ENCODE measurements at regions not wholly inside any gene's neighbourhood (a gene's known extent, or its start where the extent isn't known, plus 50 kb on each side); places are given as distances from the start of the nearest gene placed in this dataset.

DNA sequence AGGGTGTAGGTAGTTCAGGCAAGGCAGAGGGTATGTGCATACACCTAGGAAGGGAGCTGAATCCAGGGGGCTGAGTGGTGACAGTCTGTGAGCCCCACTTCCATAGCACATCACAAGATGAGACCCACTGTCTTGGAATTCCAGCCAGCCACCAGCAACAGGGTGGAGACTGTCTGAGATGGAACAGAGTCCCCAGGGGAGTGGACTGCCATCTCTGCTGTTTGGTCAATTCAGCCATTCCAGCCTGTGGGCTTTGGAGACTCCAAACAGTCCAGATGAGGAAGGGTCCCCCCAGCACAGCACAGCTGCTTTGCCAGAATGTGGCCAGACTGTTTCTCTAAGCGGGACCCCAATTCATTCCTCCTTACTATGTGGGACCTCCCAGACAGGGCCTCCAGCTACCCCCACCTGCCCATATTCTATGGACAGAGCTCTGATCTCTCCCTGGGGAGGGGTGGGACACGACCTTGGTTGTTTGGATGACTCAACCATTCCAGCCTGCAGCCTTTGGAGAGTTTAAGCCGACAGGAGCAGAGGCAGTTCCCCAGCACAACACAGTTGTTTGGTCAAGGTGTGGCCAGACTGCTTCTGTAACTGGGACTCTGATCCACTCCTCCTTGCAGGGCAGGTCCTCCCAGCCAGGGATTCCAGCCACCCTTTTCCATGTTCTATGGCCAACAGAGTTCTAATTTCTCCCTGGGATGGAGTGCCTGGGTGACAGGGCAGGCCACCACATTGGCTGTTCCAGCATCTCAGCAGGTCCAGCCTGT lies 178.0 kb downstream of the RND3 start:
- Histone ChIP-seq H3K4me1 (ENCODE audit: insufficient read depth, low read length) (peaks cover 16% of the 10 kb centered on the region), H3K9ac (ENCODE audit: low read length) (no peak overlapping the region), H3K4me3 (ENCODE audit: low read length) (no peak overlapping the region), H3K36me3 (ENCODE audit: low read depth, low read length) (peaks cover under 1% of the 10 kb centered on the region; the same call in 1 of the 2 replicates), H3F3A (ENCODE audit: low read length, unreplicated experiment) (no peaks in the 10 kb centered on the region), H3K4me2 (ENCODE audit: low read length) (peak overlapping the region; percentile 42), H2AFZ (ENCODE audit: low read length) (peak overlapping the region; percentile 35; the same call in 1 of the 2 replicates), H3K27ac (ENCODE audit: low read length) (peak overlapping the region; percentile 24; the same call in 1 of the 2 replicates), H3K79me2 (ENCODE audit: low read length) (no peaks in the 10 kb centered on the region), H3K9me3 (ENCODE audit: low read length) (no peaks in the 10 kb centered on the region), H3K27me3 (ENCODE audit: low read length) (no peaks in the 10 kb centered on the region), H3K9me2 (replicated peaks; ENCODE audit: low read length) (0 out of 2 replicates have a peak, but pooled peaks cover 4% of the 10 kb centered on the region), H4K20me1 (ENCODE audit: low read length) (no peaks in the 10 kb centered on the region)
- intact Hi-C loops (cut with micrococcal nuclease) = no loop called here
- peak; percentile 82 for DNase-seq
- peak; percentile 100 for ATAC-seq
- CTCF ChIA-PET = no interaction called here
- POLR2A ChIA-PET (ENCODE audit: unreplicated experiment) = no interaction called here
- TF ChIP-seq, protein P1, sequence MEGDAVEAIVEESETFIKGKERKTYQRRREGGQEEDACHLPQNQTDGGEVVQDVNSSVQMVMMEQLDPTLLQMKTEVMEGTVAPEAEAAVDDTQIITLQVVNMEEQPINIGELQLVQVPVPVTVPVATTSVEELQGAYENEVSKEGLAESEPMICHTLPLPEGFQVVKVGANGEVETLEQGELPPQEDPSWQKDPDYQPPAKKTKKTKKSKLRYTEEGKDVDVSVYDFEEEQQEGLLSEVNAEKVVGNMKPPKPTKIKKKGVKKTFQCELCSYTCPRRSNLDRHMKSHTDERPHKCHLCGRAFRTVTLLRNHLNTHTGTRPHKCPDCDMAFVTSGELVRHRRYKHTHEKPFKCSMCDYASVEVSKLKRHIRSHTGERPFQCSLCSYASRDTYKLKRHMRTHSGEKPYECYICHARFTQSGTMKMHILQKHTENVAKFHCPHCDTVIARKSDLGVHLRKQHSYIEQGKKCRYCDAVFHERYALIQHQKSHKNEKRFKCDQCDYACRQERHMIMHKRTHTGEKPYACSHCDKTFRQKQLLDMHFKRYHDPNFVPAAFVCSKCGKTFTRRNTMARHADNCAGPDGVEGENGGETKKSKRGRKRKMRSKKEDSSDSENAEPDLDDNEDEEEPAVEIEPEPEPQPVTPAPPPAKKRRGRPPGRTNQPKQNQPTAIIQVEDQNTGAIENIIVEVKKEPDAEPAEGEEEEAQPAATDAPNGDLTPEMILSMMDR (conservative IDR thresholded peaks at IDR 0.05; ENCODE audit: low read depth, low read length) = no peak
- BruUV-seq (replicated peaks) = no TSS peak

- H3K4me1 ChIP-seq (ENCODE audit: insufficient read depth, low read length) = peaks cover 16% of the 10 kb centered on the region
- BruUV-seq (replicated peaks) = no TSS peak
- CTCF ChIA-PET = no interaction called here
Observed at GRCh38 chr2:150307258-150307657, 180.2 kb downstream of the RND3 start.

DNA sequence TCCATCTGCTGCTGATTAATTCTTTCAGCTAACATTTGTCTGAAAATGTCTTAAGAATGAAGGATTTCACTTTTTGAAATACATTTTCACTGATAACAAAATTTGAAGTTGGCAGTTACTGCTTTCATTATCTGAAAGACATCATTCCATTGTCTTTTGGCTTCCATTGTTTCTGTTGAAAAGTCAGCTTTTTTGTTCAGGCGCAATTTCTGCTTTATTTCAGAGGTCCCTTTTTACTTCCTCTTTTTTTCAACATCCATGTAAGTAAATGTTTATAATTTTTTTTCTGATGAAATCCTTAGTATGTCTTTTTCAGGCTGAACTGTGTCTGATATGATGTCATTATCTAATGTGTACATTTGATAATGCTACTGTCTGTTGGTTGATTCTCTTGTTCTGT lies 184.2 kb downstream of the RND3 start:
- H4K20me1 ChIP-seq (ENCODE audit: low read length) = no peaks in the 10 kb centered on the region
- no peak for DNase-seq
- TF ChIP-seq, protein P1 (conservative IDR thresholded peaks at IDR 0.05; ENCODE audit: low read depth, low read length) = no peak
- no peak for TF ChIP-seq EZH2phosphoT487 (IDR thresholded peaks at IDR 0.05; ENCODE audit: borderline replicate concordance, low read length)
- TF ChIP-seq EZH2 (IDR thresholded peaks at IDR 0.05; ENCODE audit: low read length, unreplicated experiment) = no peak
- CTCF ChIA-PET = no interaction called here
- H3K27me3 ChIP-seq (ENCODE audit: low read length) = no peaks in the 10 kb centered on the region
- no peaks in the 10 kb centered on the region for H3K4me1 ChIP-seq (ENCODE audit: insufficient read depth, low read length)
- no peaks in the 10 kb centered on the region for H3F3A ChIP-seq (ENCODE audit: low read length, unreplicated experiment)
- no peaks in the 10 kb centered on the region for H3K79me2 ChIP-seq (ENCODE audit: low read length)
- peaks cover 12% of the 10 kb centered on the region for H3K9me3 ChIP-seq (ENCODE audit: low read length)
- no TSS peak for BruUV-seq (replicated peaks)
- POLR2A ChIA-PET (ENCODE audit: unreplicated experiment) = no interaction called here
- no peak overlapping the region for H2AFZ ChIP-seq (ENCODE audit: low read length)
- no peaks in the 10 kb centered on the region for H3K9me2 ChIP-seq (replicated peaks; ENCODE audit: low read length)
- no peak overlapping the region for H3K4me2 ChIP-seq (ENCODE audit: low read length)
- H3K36me3 ChIP-seq (ENCODE audit: low read depth, low read length) = peaks cover 7% of the 10 kb centered on the region; the same call in 1 of the 2 replicates
- ATAC-seq = no peak
- intact Hi-C loops (cut with micrococcal nuclease) = no loop called here
- H3K9ac ChIP-seq (ENCODE audit: low read length) = no peak overlapping the region
- H3K27ac ChIP-seq (ENCODE audit: low read length) = no peak overlapping the region
- H3K4me3 ChIP-seq (ENCODE audit: low read length) = no peak overlapping the region

More at GRCh38 chr2:150307258-150307657, 180.2 kb downstream of the RND3 start:
- no peak overlapping the region for H3K4me2 ChIP-seq (ENCODE audit: low read length)
- ATAC-seq (no peak), DNase-seq (no peak)
- H3K9me3 ChIP-seq (ENCODE audit: low read length) = 0 out of 2 replicates have a peak, but pooled peaks cover 3% of the 10 kb centered on the region
- no peak overlapping the region for H3K9ac ChIP-seq (ENCODE audit: low read length)
- no peaks in the 10 kb centered on the region for H4K20me1 ChIP-seq (ENCODE audit: low read length)
- H3F3A ChIP-seq (ENCODE audit: low read length, unreplicated experiment) = no peaks in the 10 kb centered on the region
- 0 out of 2 replicates have a peak, but pooled peaks cover 4% of the 10 kb centered on the region for H3K9me2 ChIP-seq (replicated peaks; ENCODE audit: low read length)
- peaks cover 7% of the 10 kb centered on the region; the same call in 1 of the 2 replicates for H3K36me3 ChIP-seq (ENCODE audit: low read depth, low read length)
- POLR2A ChIA-PET (ENCODE audit: unreplicated experiment) = interaction anchor here (0.6 kb wide), 1 partner anchor 119 kb away, joined by 4 read pairs; no protein-coding TSS in a partner anchor
- H3K4me3 ChIP-seq (ENCODE audit: low read length) = no peak overlapping the region
- no peak overlapping the region for H2AFZ ChIP-seq (ENCODE audit: low read length)
- H3K27me3 ChIP-seq (ENCODE audit: low read length) = no peaks in the 10 kb centered on the region
- H3K27ac ChIP-seq (ENCODE audit: low read length) = no peak overlapping the region
- no peaks in the 10 kb centered on the region for H3K79me2 ChIP-seq (ENCODE audit: low read length)
- TF ChIP-seq EZH2phosphoT487 (IDR thresholded peaks at IDR 0.05; ENCODE audit: borderline replicate concordance, low read length) (no peak), EZH2 (IDR thresholded peaks at IDR 0.05; ENCODE audit: low read length, unreplicated experiment) (no peak)
- TF ChIP-seq, protein P1 (conservative IDR thresholded peaks at IDR 0.05; ENCODE audit: low read depth, low read length) = no peak
- intact Hi-C loops (cut with micrococcal nuclease) = no loop called here

Data from PC-3 (cell line).